PFSK-1 (cell line): ENCODE measurements at regions not wholly inside any gene's neighbourhood (a gene's known extent, or its start where the extent isn't known, plus 50 kb on each side); places are given as distances from the start of the nearest gene placed in this dataset.

ENCODE experiments used
- FOXP2 ChIP-seq: optimal IDR thresholded peaks from 2 replicates; pipeline ENCODE3; 2011; ENCODE audit warnings: borderline replicate concordance, control low read depth, inconsistent platforms; ENCODE audit not compliant: insufficient read depth; ENCODE audit errors: extremely low read length, extremely low read depth
- POLR2AphosphoS5 ChIP-seq: IDR thresholded peaks from 2 replicates; pipeline ENCODE4 v1.6.1; 2012; ENCODE audit warnings: low read depth, mild to moderate bottlenecking, control low read depth, low read length, moderate library complexity
- REST ChIP-seq, 2 experiments: IDR thresholded peaks; 2 replicates each; pipeline versions ENCODE4 v1.6.1 to v1.8.0; 2011 to 2012; ENCODE audit warnings: low read depth in 2 of 2, low read length in 2 of 2, control low read depth in 1 of 2, inconsistent platforms in 1 of 2, mild to moderate bottlenecking in 1 of 2, moderate library complexity in 1 of 2; ENCODE audit not compliant: insufficient read depth in 1 of 2
- SIN3A ChIP-seq: IDR thresholded peaks from 2 replicates; pipeline ENCODE4 v1.6.1; 2012; ENCODE audit warnings: mild to moderate bottlenecking, low read length, moderate library complexity, borderline replicate concordance; ENCODE audit not compliant: insufficient read depth
- TAF1 ChIP-seq: IDR thresholded peaks from 2 replicates; pipeline ENCODE4 v1.6.1; 2012; ENCODE audit warnings: low read length, control low read depth, borderline replicate concordance; ENCODE audit not compliant: insufficient read depth

DNA sequence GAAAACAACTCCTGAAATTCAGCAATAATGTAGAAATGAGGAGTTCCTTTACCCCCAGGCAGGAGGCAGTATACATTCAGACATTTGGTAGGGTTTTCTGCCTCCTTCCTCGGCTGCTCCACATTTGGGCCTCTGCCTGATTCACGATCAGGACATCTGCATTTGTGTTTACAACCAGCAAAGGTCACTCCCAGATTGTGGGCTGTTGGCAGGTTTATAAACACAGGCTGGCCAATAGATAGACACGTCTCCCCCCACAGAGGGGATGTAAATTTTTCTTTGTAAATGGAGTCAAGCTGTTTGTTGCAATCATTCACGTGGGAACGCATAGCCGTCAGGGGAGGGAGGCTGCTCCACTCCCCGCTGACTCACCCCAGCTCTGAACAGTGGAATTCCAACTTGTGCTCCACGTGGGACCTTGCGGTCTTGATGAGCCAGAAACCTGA is 252.1 kb upstream of the N4BP1 start:
- TF ChIP-seq POLR2AphosphoS5 (no peak), REST (IDR thresholded peaks at IDR 0.05; ENCODE audit: insufficient read depth in 1 of 2, low read depth in 2 of 2, low read length in 2 of 2) (no peak), FOXP2 (no peak), SIN3A (no peak), TAF1 (no peak)

GRCh38 chr16:48860341-48860740 is 250.4 kb upstream of the N4BP1 start:
- TF ChIP-seq POLR2AphosphoS5 (no peak), REST (IDR thresholded peaks at IDR 0.05; ENCODE audit: insufficient read depth in 1 of 2, low read depth in 2 of 2, low read length in 2 of 2) (no peak), TAF1 (no peak), FOXP2 (no peak), SIN3A (no peak)

DNA sequence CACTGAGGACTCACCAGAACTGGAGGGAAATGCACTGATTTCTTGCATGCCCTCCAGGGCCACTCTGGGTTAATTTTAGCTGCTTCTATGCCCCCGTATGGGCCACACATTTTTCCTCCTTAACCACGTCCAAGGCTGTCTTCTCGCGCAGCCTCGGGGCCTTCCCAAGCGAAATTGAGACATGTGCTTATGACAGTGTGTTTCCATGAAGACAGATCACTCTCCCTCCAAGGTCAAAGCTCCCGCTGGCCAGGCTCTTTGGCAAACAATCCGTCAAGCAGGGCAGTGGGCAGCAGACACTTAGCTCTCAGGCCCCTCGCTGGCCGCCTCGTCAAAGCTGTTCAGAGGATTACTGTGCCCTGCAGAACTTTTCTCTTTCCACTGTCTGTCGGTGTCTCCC is 243.0 kb upstream of the N4BP1 start:
- no peak for TF ChIP-seq POLR2AphosphoS5
- TF ChIP-seq TAF1: no peak
- no peak for TF ChIP-seq FOXP2
- no peak for TF ChIP-seq SIN3A
- no peak for TF ChIP-seq REST (IDR thresholded peaks at IDR 0.05; ENCODE audit: insufficient read depth in 1 of 2, low read depth in 2 of 2, low read length in 2 of 2)

DNA sequence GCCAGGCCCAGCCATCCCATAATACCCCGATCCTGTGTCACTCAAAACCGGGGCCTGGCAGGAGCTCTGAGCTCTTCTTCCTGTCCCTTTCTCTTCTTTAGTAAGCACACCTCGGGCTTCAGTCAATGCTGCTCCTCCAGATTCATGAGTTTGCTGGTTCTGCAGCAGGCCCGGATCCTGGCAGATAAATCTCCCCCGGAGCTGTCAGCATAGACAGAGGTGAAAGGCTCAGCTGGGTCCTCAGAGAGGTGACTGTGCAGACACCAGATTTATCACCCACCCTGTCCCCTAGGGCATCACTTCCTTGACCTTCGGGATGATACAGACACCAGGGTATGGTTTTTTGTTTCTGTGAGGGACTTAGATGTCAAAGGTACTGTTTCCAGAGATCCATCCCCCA is 242.5 kb upstream of the N4BP1 start:
- TF ChIP-seq TAF1 (no peak), FOXP2 (no peak), SIN3A (no peak), REST (IDR thresholded peaks at IDR 0.05; ENCODE audit: insufficient read depth in 1 of 2, low read depth in 2 of 2, low read length in 2 of 2) (no peak), POLR2AphosphoS5 (no peak)

DNA sequence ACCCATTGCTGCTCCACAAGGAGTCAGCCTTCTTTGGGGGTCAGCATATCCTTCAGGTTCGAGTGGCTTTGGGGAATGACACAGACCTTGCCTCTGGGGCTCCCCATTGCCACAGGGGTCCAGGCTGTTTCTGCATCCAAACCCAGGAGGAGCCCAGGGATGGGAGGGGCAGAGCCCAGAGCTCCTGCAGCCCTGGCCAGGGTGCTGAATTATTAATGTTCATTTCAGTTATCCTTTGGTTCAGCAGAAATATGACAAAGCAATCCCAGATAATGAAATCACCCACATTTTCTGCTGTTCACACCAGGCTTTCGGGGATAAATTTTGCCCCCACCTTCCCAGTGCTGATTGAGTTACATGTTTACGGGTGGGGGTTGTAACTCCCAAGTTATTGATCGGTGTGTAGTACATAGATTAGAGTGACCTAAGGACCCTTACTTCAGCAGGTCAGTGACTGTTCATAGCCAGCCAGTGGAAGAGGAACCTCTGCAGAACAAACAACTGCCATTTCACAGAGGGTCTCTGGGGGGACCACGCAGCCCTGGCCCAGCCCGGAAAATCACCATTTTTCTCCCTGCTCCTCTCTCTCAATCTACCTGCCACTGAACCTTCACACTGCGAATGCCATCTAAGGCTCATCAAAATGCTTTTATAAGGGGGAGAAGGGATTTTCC is 240.3 kb upstream of the N4BP1 start:
- TF ChIP-seq TAF1: no peak
- TF ChIP-seq REST (IDR thresholded peaks at IDR 0.05; ENCODE audit: insufficient read depth in 1 of 2, low read depth in 2 of 2, low read length in 2 of 2): peak in 1 of 2 experiments; percentile 82; a peak in 2 of 4 replicates
